ENCODE measurements at regions not wholly inside any gene's neighbourhood (a gene's known extent, or its start where the extent isn't known, plus 50 kb on each side); places are given as distances from the start of the nearest gene placed in this dataset.

DNA sequence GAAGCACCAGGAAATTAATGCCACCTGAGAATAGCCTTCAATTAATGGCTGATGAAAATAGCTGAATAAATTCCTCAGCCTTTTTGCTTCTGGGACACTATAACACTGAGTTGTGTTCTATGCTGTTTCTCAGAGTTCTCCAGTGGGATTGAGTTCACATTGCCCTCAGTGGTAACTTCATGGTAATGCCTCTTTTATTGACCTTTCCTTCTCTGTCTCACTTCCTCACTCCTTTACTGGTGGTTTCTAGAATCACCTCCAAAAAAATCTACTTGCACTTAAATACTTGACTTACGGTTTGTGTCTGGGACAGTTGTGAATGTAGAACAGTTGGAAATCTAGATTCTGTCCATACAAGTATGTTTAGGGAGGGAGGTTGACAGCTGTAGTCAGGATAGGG, 293.7 kb downstream of the PPP1R2C start:
- TF ChIP-seq, protein P1, sequence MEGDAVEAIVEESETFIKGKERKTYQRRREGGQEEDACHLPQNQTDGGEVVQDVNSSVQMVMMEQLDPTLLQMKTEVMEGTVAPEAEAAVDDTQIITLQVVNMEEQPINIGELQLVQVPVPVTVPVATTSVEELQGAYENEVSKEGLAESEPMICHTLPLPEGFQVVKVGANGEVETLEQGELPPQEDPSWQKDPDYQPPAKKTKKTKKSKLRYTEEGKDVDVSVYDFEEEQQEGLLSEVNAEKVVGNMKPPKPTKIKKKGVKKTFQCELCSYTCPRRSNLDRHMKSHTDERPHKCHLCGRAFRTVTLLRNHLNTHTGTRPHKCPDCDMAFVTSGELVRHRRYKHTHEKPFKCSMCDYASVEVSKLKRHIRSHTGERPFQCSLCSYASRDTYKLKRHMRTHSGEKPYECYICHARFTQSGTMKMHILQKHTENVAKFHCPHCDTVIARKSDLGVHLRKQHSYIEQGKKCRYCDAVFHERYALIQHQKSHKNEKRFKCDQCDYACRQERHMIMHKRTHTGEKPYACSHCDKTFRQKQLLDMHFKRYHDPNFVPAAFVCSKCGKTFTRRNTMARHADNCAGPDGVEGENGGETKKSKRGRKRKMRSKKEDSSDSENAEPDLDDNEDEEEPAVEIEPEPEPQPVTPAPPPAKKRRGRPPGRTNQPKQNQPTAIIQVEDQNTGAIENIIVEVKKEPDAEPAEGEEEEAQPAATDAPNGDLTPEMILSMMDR (optimal IDR thresholded peaks at IDR 0.05 in 1 of 3, IDR thresholded peaks at IDR 0.05 in 1 of 3, conservative IDR thresholded peaks at IDR 0.05 in 1 of 3; ENCODE audit: extremely low read depth in 1 of 3, insufficient read depth in 2 of 3, low read length in 3 of 3): no peak
- TF ChIP-seq EZH2 (IDR thresholded peaks at IDR 0.05; ENCODE audit: low read length): no peak

Measured in keratinocyte (primary cell).